ENCODE measurements at regions not wholly inside any gene's neighbourhood (a gene's known extent, or its start where the extent isn't known, plus 50 kb on each side); places are given as distances from the start of the nearest gene placed in this dataset.

- H3K27ac ChIP-seq, result no peak overlapping the region
- TF ChIP-seq ZFX (IDR thresholded peaks at IDR 0.05; ENCODE audit: borderline replicate concordance) (no peak), CTCF (IDR thresholded peaks at IDR 0.05) (no peak)
These were observed 190.2 kb downstream of the BUD13 start for GRCh38 chr11:116582571-116582970.

- no peak for TF ChIP-seq CTCF (IDR thresholded peaks at IDR 0.05)
- no peak for TF ChIP-seq ZFX (IDR thresholded peaks at IDR 0.05; ENCODE audit: borderline replicate concordance)
- no peak overlapping the region for H3K27ac ChIP-seq
These were observed 191.4 kb downstream of the BUD13 start for GRCh38 chr11:116581349-116581748.

GRCh38 chr11:116580799-116581198 lies 192.0 kb downstream of the BUD13 start:
- no peak overlapping the region for H3K27ac ChIP-seq
- no peak for TF ChIP-seq CTCF (IDR thresholded peaks at IDR 0.05)
- TF ChIP-seq ZFX (IDR thresholded peaks at IDR 0.05; ENCODE audit: borderline replicate concordance), result no peak

GRCh38 chr11:116579857-116580727 lies 192.7 kb downstream of the BUD13 start:
- TF ChIP-seq CTCF (IDR thresholded peaks at IDR 0.05) (no peak), ZFX (IDR thresholded peaks at IDR 0.05; ENCODE audit: borderline replicate concordance) (no peak)
- no peak overlapping the region for H3K27ac ChIP-seq

GRCh38 chr11:116579031-116579653 lies 193.6 kb downstream of the BUD13 start:
- no peak overlapping the region for H3K27ac ChIP-seq
- TF ChIP-seq ZFX (IDR thresholded peaks at IDR 0.05; ENCODE audit: borderline replicate concordance) (no peak), CTCF (IDR thresholded peaks at IDR 0.05) (no peak)

GRCh38 chr11:116577956-116578355 lies 194.8 kb downstream of the BUD13 start:
- TF ChIP-seq CTCF (IDR thresholded peaks at IDR 0.05) (no peak), ZFX (IDR thresholded peaks at IDR 0.05; ENCODE audit: borderline replicate concordance) (no peak)
- no peak overlapping the region for H3K27ac ChIP-seq

- TF ChIP-seq CTCF (IDR thresholded peaks at IDR 0.05), result no peak
- TF ChIP-seq ZFX (IDR thresholded peaks at IDR 0.05; ENCODE audit: borderline replicate concordance), result no peak
These were observed 195.5 kb downstream of the BUD13 start for GRCh38 chr11:116577273-116577672.

More at GRCh38 chr11:116577273-116577672, 195.5 kb downstream of the BUD13 start:
- no peak overlapping the region for H3K27ac ChIP-seq

All from 22Rv1 (cell line).